GM18505 (cell line): ENCODE measurements at regions not wholly inside any gene's neighbourhood (a gene's known extent, or its start where the extent isn't known, plus 50 kb on each side); places are given as distances from the start of the nearest gene placed in this dataset.
"Not testable (repeated sequence)": the region's sequence is repeated elsewhere in the genome, so short reads cannot be mapped to it uniquely, and the experiment has no call there.

Experiments
- ATAC-seq: cut with Tn5 transposase; IDR thresholded peaks from one replicate; pipeline ENCODE4 v1.9.1; 2021; ENCODE audit not compliant: unreplicated experiment
- POLR2A ChIP-seq: IDR thresholded peaks from 4 replicates; pipeline ENCODE4 v1.6.1; 2011; ENCODE audit warnings: borderline replicate concordance; ENCODE audit not compliant: insufficient read depth, insufficient read length; ENCODE audit errors: extremely low read depth

GRCh38 chr22:22697377-22698117, 53.1 kb downstream of the GGTLC2 start:
- no peak for TF ChIP-seq POLR2A
- ATAC-seq = no peak

GRCh38 chr22:22698263-22698750, 53.9 kb downstream of the GGTLC2 start:
- no peak for ATAC-seq
- no peak for TF ChIP-seq POLR2A

GRCh38 chr22:22700631-22701030, 56.2 kb downstream of the GGTLC2 start:
- no peak for TF ChIP-seq POLR2A
- ATAC-seq = no peak

- not testable (repeated sequence) for ATAC-seq
Measured at GRCh38 chr22:22701557-22701956, 57.1 kb downstream of the GGTLC2 start.

- no peak for ATAC-seq
- no peak for TF ChIP-seq POLR2A
Measured at GRCh38 chr22:22702237-22703202, 58.1 kb downstream of the GGTLC2 start.

GRCh38 chr22:22703203-22703570, 58.8 kb downstream of the GGTLC2 start:
- TF ChIP-seq POLR2A = no peak
- ATAC-seq = no peak

GRCh38 chr22:22703715-22704114, 59.3 kb downstream of the GGTLC2 start:
- TF ChIP-seq POLR2A = no peak
- no peak for ATAC-seq

GRCh38 chr22:22704156-22704946, 59.9 kb downstream of the GGTLC2 start:
- no peak for TF ChIP-seq POLR2A
- no peak for ATAC-seq

GRCh38 chr22:22705328-22706100, 61.1 kb downstream of the GGTLC2 start:
- no peak for ATAC-seq
- TF ChIP-seq POLR2A = no peak

- ATAC-seq = no peak
- no peak for TF ChIP-seq POLR2A
Measured at GRCh38 chr22:22706253-22706915, 62.0 kb downstream of the GGTLC2 start.

- no peak for ATAC-seq
- no peak for TF ChIP-seq POLR2A
Measured at GRCh38 chr22:22709719-22710445, 65.5 kb downstream of the GGTLC2 start.
